IMR-90 (cell line): ENCODE measurements at regions not wholly inside any gene's neighbourhood (a gene's known extent, or its start where the extent isn't known, plus 50 kb on each side); places are given as distances from the start of the nearest gene placed in this dataset.

Source experiments
- ATAC-seq: fragments of 200-7000 bp; cut with Tn5 transposase; 2 replicates; pipeline ENCODE4 v1.9.1; 2020; ENCODE audit warnings: low read depth, mild to moderate bottlenecking, moderate library complexity
- BruUV-seq: library from RNA; stranded (reverse); fragments of 400-500 nt; replicated peaks from 2 replicates; lab custom pipeline; 2021; lab: Mats Ljungman, UMichigan
- CTCF ChIA-PET: fragments of 300-600 bp; formaldehyde crosslinking; extraction: SDS; loops from one replicate; lab custom pipeline; 2021; ENCODE audit warnings: antibody characterized with exemption; lab: Yijun Ruan, JAX
- POLR2A ChIA-PET: fragments of 300-600 bp; sonication (Branson Sonifier 250); formaldehyde crosslinking; loops from one replicate; lab custom pipeline; 2022; ENCODE audit warnings: antibody characterized with exemption; ENCODE audit not compliant: unreplicated experiment; lab: Charles Lee
- DNase-seq: peaks from one replicate; pipeline ENCODE4 v3.0.0; 2013
- H2AFZ ChIP-seq: replicated peaks from 2 replicates; pipeline ENCODE3; 2013; ENCODE audit warnings: low read length, mild to moderate bottlenecking; ENCODE audit not compliant: poor library complexity
- H2AK5ac ChIP-seq: 2 replicates; pipeline ENCODE4 v1.6.1; 2013; ENCODE audit warnings: low read depth, low read length, inconsistent platforms
- H2AK9ac ChIP-seq: replicated peaks from 2 replicates; pipeline ENCODE3; 2013; ENCODE audit warnings: mild to moderate bottlenecking, low read depth, low read length, moderate library complexity; ENCODE audit not compliant: poor library complexity
- H2BK120ac ChIP-seq: 2 replicates; pipeline ENCODE4 v1.6.1; 2013; ENCODE audit warnings: low read depth, low read length, inconsistent platforms
- H2BK15ac ChIP-seq: 3 replicates; pipeline ENCODE4 v1.6.1; 2013; ENCODE audit warnings: low read depth, low read length, inconsistent platforms
- H2BK20ac ChIP-seq: 2 replicates; pipeline ENCODE4 v1.6.1; 2013; ENCODE audit warnings: low read depth, mild to moderate bottlenecking, inconsistent platforms, low read length, moderate library complexity
- H2BK5ac ChIP-seq: 2 replicates; pipeline ENCODE4 v1.6.1; 2013; ENCODE audit warnings: mild to moderate bottlenecking, low read depth, low read length, inconsistent platforms; ENCODE audit not compliant: poor library complexity, severe bottlenecking
- H3K14ac ChIP-seq: replicated peaks from 2 replicates; pipeline ENCODE4 v1.6.1; 2013; ENCODE audit warnings: low read depth, low read length, inconsistent platforms
- H3K18ac ChIP-seq: 2 replicates; pipeline ENCODE4 v1.6.1; 2013; ENCODE audit warnings: low read depth, low read length, control low read depth
- H3K23ac ChIP-seq: 2 replicates; pipeline ENCODE4 v1.6.1; 2013; ENCODE audit warnings: low read depth, low read length, inconsistent platforms
- H3K27ac ChIP-seq: 2 replicates; pipeline ENCODE4 v1.5.1; 2013; ENCODE audit warnings: mild to moderate bottlenecking, control low read depth, low read length; ENCODE audit not compliant: insufficient read depth
- H3K27me3 ChIP-seq: 2 replicates; pipeline ENCODE4 v1.6.1; 2013; ENCODE audit warnings: low read length; ENCODE audit not compliant: control insufficient read depth, insufficient read depth
- H3K36me3 ChIP-seq: 2 replicates; pipeline ENCODE4 v1.6.1; 2013; ENCODE audit warnings: low read length, mixed read lengths; ENCODE audit not compliant: control insufficient read depth, insufficient read depth
- H3K4ac ChIP-seq: 2 replicates; pipeline ENCODE4 v1.6.1; 2013; ENCODE audit warnings: low read depth, low read length, inconsistent platforms
- H3K4me1 ChIP-seq: 2 replicates; pipeline ENCODE4 v1.6.1; 2013; ENCODE audit warnings: low read length, mixed read lengths; ENCODE audit not compliant: control insufficient read depth, insufficient read depth
- H3K4me2 ChIP-seq: 2 replicates; pipeline ENCODE4 v1.6.1; 2013; ENCODE audit warnings: low read depth, mild to moderate bottlenecking, control low read depth, low read length, moderate library complexity
- H3K4me3 ChIP-seq: 2 replicates; pipeline ENCODE4 v1.5.1; 2013; ENCODE audit warnings: low read depth, mild to moderate bottlenecking, control low read depth, low read length, moderate library complexity; ENCODE audit not compliant: insufficient read depth
- H3K56ac ChIP-seq: 2 replicates; pipeline ENCODE4 v1.6.1; 2013; ENCODE audit warnings: low read length, inconsistent platforms; ENCODE audit not compliant: insufficient read depth; ENCODE audit errors: extremely low read depth
- H3K79me1 ChIP-seq, 2 experiments: 2 replicates each; pipeline ENCODE4 v1.6.1; 2013; ENCODE audit warnings: low read length in 2 of 2, inconsistent platforms in 1 of 2, low read depth in 1 of 2
- H3K9ac ChIP-seq: 2 replicates; pipeline ENCODE4 v1.6.1; 2013; ENCODE audit warnings: low read depth, low read length, control low read depth
- H3K9me1 ChIP-seq: 2 replicates; pipeline ENCODE4 v1.6.1; 2013; ENCODE audit warnings: low read length, inconsistent platforms; ENCODE audit not compliant: insufficient read depth
- H3K9me3 ChIP-seq: 2 replicates; pipeline ENCODE4 v1.6.1; 2013; ENCODE audit warnings: low read length; ENCODE audit not compliant: control insufficient read depth, insufficient read depth
- H4K20me1 ChIP-seq: 2 replicates; pipeline ENCODE4 v1.6.1; 2013; ENCODE audit warnings: low read length, inconsistent platforms; ENCODE audit not compliant: insufficient read depth
- H4K5ac ChIP-seq: 2 replicates; pipeline ENCODE4 v1.6.1; 2013; ENCODE audit warnings: mild to moderate bottlenecking, low read depth, low read length, control low read depth
- H4K8ac ChIP-seq, 2 experiments: 2 replicates each; pipeline ENCODE4 v1.6.1; 2013; ENCODE audit warnings: low read depth in 2 of 2, low read length in 2 of 2, control low read depth in 1 of 2, inconsistent platforms in 1 of 2
- H4K91ac ChIP-seq: 2 replicates; pipeline ENCODE4 v1.6.1; 2013; ENCODE audit warnings: low read depth, low read length, inconsistent platforms; ENCODE audit not compliant: insufficient read depth
- MAFK ChIP-seq: IDR thresholded peaks from 2 replicates; pipeline ENCODE4 v1.6.1; 2012; ENCODE audit warnings: low read depth, low read length, improper control_type of control experiment
- MAZ ChIP-seq: IDR thresholded peaks from 2 replicates; pipeline ENCODE4 v1.6.1; 2012; ENCODE audit warnings: low read depth, mild to moderate bottlenecking, low read length, improper control_type of control experiment, moderate library complexity, borderline replicate concordance
- MXI1 ChIP-seq: IDR thresholded peaks from 2 replicates; pipeline ENCODE4 v1.6.1; 2012; ENCODE audit warnings: low read depth, mild to moderate bottlenecking, low read length, moderate library complexity, borderline replicate concordance
- NFE2L2 ChIP-seq: fragments of 150-350 bp; IDR thresholded peaks from 2 replicates; pipeline ENCODE4 v1.6.1; 2016; ENCODE audit warnings: low read depth, mild to moderate bottlenecking, low read length
- POLR2A ChIP-seq: IDR thresholded peaks from 2 replicates; pipeline ENCODE4 v1.6.1; 2012; ENCODE audit warnings: mild to moderate bottlenecking, low read depth, low read length
- SMC3 ChIP-seq: fragments of 150-350 bp; IDR thresholded peaks from 2 replicates; pipeline ENCODE4 v1.6.1; 2016; ENCODE audit warnings: low read depth, mild to moderate bottlenecking, antibody characterized with exemption, low read length, moderate library complexity
- WGBS, 2 experiments: methylation state at CpG; one replicate each; pipeline versions ENCODE4 v1.1.5 to v1.1.7; 2013; ENCODE audit warnings: missing lambda C conversion rate in 2 of 2; ENCODE audit not compliant: insufficient read length in 1 of 2; ENCODE audit errors: extremely low coverage in 2 of 2; 5-methylcytosine and 5-hydroxymethylcytosine counted together
- dilution Hi-C: fragments of 300-500 bp; cut with HindIII; formaldehyde crosslinking; loops from one replicate; pipeline ENCODE4 v1.14.3; 2018; ENCODE audit warnings: low sequenced_read_pairs; ENCODE audit not compliant: unreplicated experiment
- in situ Hi-C: fragments of 300-500 bp; cut with MboI; formaldehyde crosslinking; loops from 3 replicates; pipeline ENCODE4 v1.14.3; 2019; ENCODE audit warnings: low sequenced_read_pairs, inconsistent platforms, mixed read lengths
- intact Hi-C: fragments of 100-400 bp; cut with micrococcal nuclease; formaldehyde crosslinking; loops from 2 replicates; pipeline ENCODE4 v1.10.0; 2022
- TF ChIP-seq, protein P1 (sequence below): fragments of 150-350 bp; IDR thresholded peaks from 2 replicates; pipeline ENCODE4 v1.6.1; 2017; ENCODE audit warnings: mild to moderate bottlenecking, antibody characterized with exemption, low read length, low read depth

DNA sequence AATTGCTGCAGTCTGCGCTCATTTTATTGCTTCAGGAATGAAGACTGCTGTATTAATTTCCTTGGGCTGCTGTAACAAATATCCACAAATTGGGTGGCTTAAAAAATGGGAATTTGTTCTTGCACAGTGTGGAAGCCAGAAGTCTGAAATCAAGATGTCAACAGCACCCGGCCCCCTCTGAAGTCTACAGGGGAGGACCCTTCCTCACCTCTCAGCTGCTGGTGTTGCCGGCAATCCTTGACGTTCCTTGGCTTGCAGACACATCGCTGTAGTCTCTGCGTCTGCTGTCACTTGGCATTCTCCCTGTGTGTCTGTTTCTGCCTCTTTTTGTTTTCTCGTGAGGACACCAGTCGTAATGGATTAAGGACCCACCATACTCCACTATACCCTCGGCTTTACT lies 166.2 kb downstream of the PTPN20 start:
- CTCF ChIA-PET: no interaction called here

More for the DNA sequence above, 166.2 kb downstream of the PTPN20 start:
- WGBS, 2 experiments: 40% methylated on average over 4 of the region's 9 CpGs; no CpG with 5 or more reads in 1 of the 2 experiments
- ATAC-seq: no peak
- no peak overlapping the region for H3K23ac ChIP-seq
- no peaks in the 10 kb centered on the region for H4K20me1 ChIP-seq
- no TSS peak for BruUV-seq
- H3K9me1 ChIP-seq: no peaks in the 10 kb centered on the region; the same call in 1 of the 2 replicates
- H3K4me3 ChIP-seq: no peak overlapping the region
- no peak overlapping the region for H3K14ac ChIP-seq
- H3K4me1 ChIP-seq: peaks cover 4% of the 10 kb centered on the region
- POLR2A ChIA-PET: no interaction called here
- H3K56ac ChIP-seq: no peak overlapping the region
- H2AK9ac ChIP-seq: no peak overlapping the region
- DNase-seq: no peak
- H2BK20ac ChIP-seq: no peak overlapping the region
- H3K36me3 ChIP-seq: no peaks in the 10 kb centered on the region
- H2BK120ac ChIP-seq: no peak overlapping the region
- no peak overlapping the region for H3K18ac ChIP-seq
- TF ChIP-seq NFE2L2 (no peak), POLR2A (no peak), SMC3 (no peak), MXI1 (no peak), MAZ (no peak), MAFK (no peak)
- TF ChIP-seq, protein P1, sequence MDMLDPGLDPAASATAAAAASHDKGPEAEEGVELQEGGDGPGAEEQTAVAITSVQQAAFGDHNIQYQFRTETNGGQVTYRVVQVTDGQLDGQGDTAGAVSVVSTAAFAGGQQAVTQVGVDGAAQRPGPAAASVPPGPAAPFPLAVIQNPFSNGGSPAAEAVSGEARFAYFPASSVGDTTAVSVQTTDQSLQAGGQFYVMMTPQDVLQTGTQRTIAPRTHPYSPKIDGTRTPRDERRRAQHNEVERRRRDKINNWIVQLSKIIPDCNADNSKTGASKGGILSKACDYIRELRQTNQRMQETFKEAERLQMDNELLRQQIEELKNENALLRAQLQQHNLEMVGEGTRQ: no peak
- no peak overlapping the region for H3K9ac ChIP-seq
- H2BK5ac ChIP-seq: no peak overlapping the region
- H3K4me2 ChIP-seq: no peak overlapping the region
- no peak overlapping the region for H3K4ac ChIP-seq
- H2AK5ac ChIP-seq: no peak overlapping the region
- intact Hi-C loops: no loop called here
- H2AFZ ChIP-seq: no peak overlapping the region
- dilution Hi-C loops: no loop called here
- in situ Hi-C loops: no loop called here
- no peak overlapping the region for H4K5ac ChIP-seq
- peaks cover 7% of the 10 kb centered on the region for H3K27me3 ChIP-seq
- H3K27ac ChIP-seq: no peak overlapping the region
- H3K79me1 ChIP-seq: no peaks in the 10 kb centered on the region
- no peak overlapping the region for H4K8ac ChIP-seq
- peaks cover 3% of the 10 kb centered on the region; the same call in 1 of the 2 replicates for H3K9me3 ChIP-seq
- H4K91ac ChIP-seq: no peak overlapping the region
- H2BK15ac ChIP-seq: no peak overlapping the region
